DND-41 (cell line): ENCODE measurements at regions not wholly inside any gene's neighbourhood (a gene's known extent, or its start where the extent isn't known, plus 50 kb on each side); places are given as distances from the start of the nearest gene placed in this dataset.

Experiments
- CTCF ChIP-seq: IDR thresholded peaks from 2 replicates; pipeline ENCODE4 v1.5.1; 2012; ENCODE audit warnings: borderline replicate concordance, low read length, moderate library complexity, mild to moderate bottlenecking; ENCODE audit not compliant: poor library complexity, severe bottlenecking; ENCODE audit errors: extremely low read depth
- EZH2 ChIP-seq: IDR thresholded peaks from 3 replicates; pipeline ENCODE4 v1.6.1; 2012; ENCODE audit warnings: borderline replicate concordance, low read depth, mild to moderate bottlenecking, moderate library complexity, low read length, inconsistent platforms; ENCODE audit not compliant: severe bottlenecking

- peak; percentile 98 for TF ChIP-seq CTCF
- no peak for TF ChIP-seq EZH2
These were observed 1059.8 kb downstream of the TMEM121 start for GRCh38 chr14:106586098-106586704.
